ENCODE measurements at regions not wholly inside any gene's neighbourhood (a gene's known extent, or its start where the extent isn't known, plus 50 kb on each side); places are given as distances from the start of the nearest gene placed in this dataset.

GRCh38 chr7:33727315-33727714, 178.0 kb upstream of the BMPER start:
- WGBS (ENCODE audit: insufficient coverage), result 87% methylated on average over 8 of the region's 11 CpGs
- no peak overlapping the region for H3K9ac ChIP-seq (ENCODE audit: low read length)

DNA sequence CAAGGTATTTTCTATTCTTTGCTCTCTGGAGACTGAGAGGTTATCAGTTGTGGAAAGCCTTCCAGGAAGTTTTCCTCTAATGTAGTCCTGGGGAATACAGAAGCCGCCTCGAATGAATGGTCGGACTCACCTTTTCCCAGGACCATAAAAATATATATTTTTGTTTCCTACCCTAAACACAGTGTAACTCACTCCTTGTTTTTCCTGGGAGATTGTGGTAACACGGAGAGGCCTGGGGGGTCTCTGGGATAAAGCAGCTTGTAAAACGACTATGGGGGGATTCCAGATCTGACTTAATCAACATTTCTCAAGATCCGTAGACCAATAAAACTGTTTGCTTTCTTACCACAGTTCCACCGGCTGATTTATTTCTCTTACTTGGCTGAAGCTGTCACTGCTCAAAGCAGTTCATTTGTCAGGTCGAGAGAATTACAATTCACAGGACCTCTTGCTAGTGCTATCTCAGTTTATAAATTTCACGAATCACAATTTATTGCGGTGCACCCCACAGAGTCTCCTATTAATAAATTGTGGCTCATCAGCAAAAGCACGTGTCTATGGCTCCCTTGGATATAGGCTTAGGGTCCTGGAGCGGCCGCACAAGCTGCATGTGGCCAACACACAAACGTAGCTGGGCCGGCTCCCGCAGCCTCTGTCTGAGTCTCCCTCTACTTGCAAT, 176.3 kb upstream of the BMPER start:
- Histone ChIP-seq H3K4me3 (ENCODE audit: control extremely low read depth in 1 of 5, extremely low read depth in 1 of 5, insufficient read depth in 1 of 5, low read depth in 2 of 5, low read length in 4 of 5) (no peak overlapping the region), H3K9ac (ENCODE audit: low read length) (no peak overlapping the region), H3K27ac (ENCODE audit: low read length in 2 of 2) (no peak overlapping the region), H3K4me1 (ENCODE audit: control insufficient read depth in 2 of 2, insufficient read depth in 2 of 2, low read length in 2 of 2) (no peaks in the 10 kb centered on the region), H3K4me2 (replicated peaks; ENCODE audit: low read depth, low read length, poor library complexity, severe bottlenecking) (no peak overlapping the region), H3K27me3 (replicated peaks in 1 of 4; ENCODE audit: control extremely low read depth in 1 of 4, control insufficient read depth in 3 of 4, insufficient read depth in 4 of 4, low read length in 3 of 4) (no peaks in the 10 kb centered on the region), H3K9me3 (ENCODE audit: control extremely low read depth in 1 of 3, control insufficient read depth in 2 of 3, insufficient read depth in 1 of 3, low read length in 2 of 3) (peaks cover 0 to 2% (median 0%) of the 10 kb centered on the region in 3 donors), H3K36me3 (replicated peaks in 1 of 2; ENCODE audit: control extremely low read depth in 1 of 2, control insufficient read depth in 1 of 2, extremely low read depth in 1 of 2, insufficient read depth in 2 of 2, low read length in 1 of 2) (no peaks in the 10 kb centered on the region), H3K79me2 (ENCODE audit: control insufficient read depth, insufficient read depth, low read length) (no peaks in the 10 kb centered on the region), H4K20me1 (ENCODE audit: control insufficient read depth, insufficient read depth, low read length, poor library complexity, severe bottlenecking) (no peaks in the 10 kb centered on the region), H2AFZ (ENCODE audit: insufficient read depth, low read depth, low read length, poor library complexity, severe bottlenecking) (no peak overlapping the region)
- ATAC-seq (ENCODE audit: low read depth) (no peak), DNase-seq (no peak)
- CTCF ChIA-PET, result no interaction called here
- H3K4me3 Mint-ChIP-seq, result no peak overlapping the region
- H3K4me1 Mint-ChIP-seq, result no peaks in the 10 kb centered on the region
- no peak overlapping the region for H3K27ac Mint-ChIP-seq
- POLR2A ChIA-PET, result no interaction called here
- H3K9me3 Mint-ChIP-seq (ENCODE audit: insufficient read depth), result no peaks in the 10 kb centered on the region
- TF ChIP-seq, protein P1, sequence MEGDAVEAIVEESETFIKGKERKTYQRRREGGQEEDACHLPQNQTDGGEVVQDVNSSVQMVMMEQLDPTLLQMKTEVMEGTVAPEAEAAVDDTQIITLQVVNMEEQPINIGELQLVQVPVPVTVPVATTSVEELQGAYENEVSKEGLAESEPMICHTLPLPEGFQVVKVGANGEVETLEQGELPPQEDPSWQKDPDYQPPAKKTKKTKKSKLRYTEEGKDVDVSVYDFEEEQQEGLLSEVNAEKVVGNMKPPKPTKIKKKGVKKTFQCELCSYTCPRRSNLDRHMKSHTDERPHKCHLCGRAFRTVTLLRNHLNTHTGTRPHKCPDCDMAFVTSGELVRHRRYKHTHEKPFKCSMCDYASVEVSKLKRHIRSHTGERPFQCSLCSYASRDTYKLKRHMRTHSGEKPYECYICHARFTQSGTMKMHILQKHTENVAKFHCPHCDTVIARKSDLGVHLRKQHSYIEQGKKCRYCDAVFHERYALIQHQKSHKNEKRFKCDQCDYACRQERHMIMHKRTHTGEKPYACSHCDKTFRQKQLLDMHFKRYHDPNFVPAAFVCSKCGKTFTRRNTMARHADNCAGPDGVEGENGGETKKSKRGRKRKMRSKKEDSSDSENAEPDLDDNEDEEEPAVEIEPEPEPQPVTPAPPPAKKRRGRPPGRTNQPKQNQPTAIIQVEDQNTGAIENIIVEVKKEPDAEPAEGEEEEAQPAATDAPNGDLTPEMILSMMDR (IDR thresholded peaks at IDR 0.05), result no peak
- no peak for TF ChIP-seq EZH2 (IDR thresholded peaks at IDR 0.05; ENCODE audit: borderline replicate concordance, insufficient read depth, low read depth, low read length, poor library complexity, severe bottlenecking)
- no peaks in the 10 kb centered on the region for H3K27me3 Mint-ChIP-seq
- WGBS (ENCODE audit: insufficient coverage), result 90% methylated on average over 10 of the region's 16 CpGs
- intact Hi-C loops (cut with micrococcal nuclease), result no loop called here

More at GRCh38 chr7:33727315-33727714, 178.0 kb upstream of the BMPER start:
- Histone ChIP-seq H3K4me2 (replicated peaks; ENCODE audit: low read depth, low read length, poor library complexity, severe bottlenecking) (no peak overlapping the region), H2AFZ (ENCODE audit: insufficient read depth, low read depth, low read length, poor library complexity, severe bottlenecking) (no peak overlapping the region), H3K4me3 (ENCODE audit: control extremely low read depth in 1 of 5, extremely low read depth in 1 of 5, insufficient read depth in 1 of 5, low read depth in 2 of 5, low read length in 4 of 5) (no peak overlapping the region), H3K79me2 (ENCODE audit: control insufficient read depth, insufficient read depth, low read length) (no peaks in the 10 kb centered on the region), H3K27me3 (replicated peaks in 1 of 4; ENCODE audit: control extremely low read depth in 1 of 4, control insufficient read depth in 3 of 4, insufficient read depth in 4 of 4, low read length in 3 of 4) (no peaks in the 10 kb centered on the region), H3K4me1 (ENCODE audit: control insufficient read depth in 2 of 2, insufficient read depth in 2 of 2, low read length in 2 of 2) (no peaks in the 10 kb centered on the region), H3K27ac (ENCODE audit: low read length in 2 of 2) (no peak overlapping the region), H4K20me1 (ENCODE audit: control insufficient read depth, insufficient read depth, low read length, poor library complexity, severe bottlenecking) (no peaks in the 10 kb centered on the region), H3K9me3 (ENCODE audit: control extremely low read depth in 1 of 3, control insufficient read depth in 2 of 3, insufficient read depth in 1 of 3, low read length in 2 of 3) (peaks cover 0 to 2% (median 0%) of the 10 kb centered on the region in 3 donors), H3K36me3 (replicated peaks in 1 of 2; ENCODE audit: control extremely low read depth in 1 of 2, control insufficient read depth in 1 of 2, extremely low read depth in 1 of 2, insufficient read depth in 2 of 2, low read length in 1 of 2) (no peaks in the 10 kb centered on the region)
- POLR2A ChIA-PET, result no interaction called here
- no peaks in the 10 kb centered on the region for H3K4me1 Mint-ChIP-seq
- no peak overlapping the region for H3K4me3 Mint-ChIP-seq
- no peak overlapping the region for H3K27ac Mint-ChIP-seq
- H3K9me3 Mint-ChIP-seq (ENCODE audit: insufficient read depth), result no peaks in the 10 kb centered on the region
- ATAC-seq (ENCODE audit: low read depth), result no peak
- CTCF ChIA-PET, result no interaction called here
- H3K27me3 Mint-ChIP-seq, result no peaks in the 10 kb centered on the region
- intact Hi-C loops (cut with micrococcal nuclease), result no loop called here
- no peak for TF ChIP-seq EZH2 (IDR thresholded peaks at IDR 0.05; ENCODE audit: borderline replicate concordance, insufficient read depth, low read depth, low read length, poor library complexity, severe bottlenecking)
- TF ChIP-seq, protein P1 (IDR thresholded peaks at IDR 0.05), result no peak
- no peak for DNase-seq
